GDM1 (cell line): ENCODE measurements at regions not wholly inside any gene's neighbourhood (a gene's known extent, or its start where the extent isn't known, plus 50 kb on each side); places are given as distances from the start of the nearest gene placed in this dataset.

Experiments
- DNase-seq: peaks from one replicate; lab custom pipeline; 2025; lab: John Stamatoyannopoulos, UW

GRCh38 chr12:12016284-12017100 lies 54.2 kb upstream of the BCL2L14 start:
- no peak for DNase-seq

- DNase-seq, result no peak
These were observed 53.6 kb upstream of the BCL2L14 start for GRCh38 chr12:12017135-12017581.

DNA sequence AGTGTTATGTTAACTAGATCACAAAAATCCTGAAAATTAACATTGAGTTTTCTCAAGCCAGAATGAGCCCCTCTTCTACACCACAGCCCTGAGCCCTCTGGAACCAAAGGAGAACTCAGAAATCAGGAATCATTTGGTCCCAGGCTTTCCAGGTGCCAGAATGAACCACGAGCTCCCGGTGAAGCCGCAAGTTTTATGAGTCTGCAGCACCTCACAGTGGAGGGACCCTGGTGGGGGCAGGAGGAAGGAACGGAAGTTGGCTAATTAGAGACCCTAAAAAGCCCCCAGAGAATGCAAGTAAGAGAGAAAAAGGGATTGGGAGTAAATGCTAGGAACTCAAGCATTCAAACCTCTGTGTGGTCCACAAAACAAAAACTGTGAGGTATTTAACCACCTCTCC lies 52.9 kb upstream of the BCL2L14 start:
- DNase-seq, result no peak

DNA sequence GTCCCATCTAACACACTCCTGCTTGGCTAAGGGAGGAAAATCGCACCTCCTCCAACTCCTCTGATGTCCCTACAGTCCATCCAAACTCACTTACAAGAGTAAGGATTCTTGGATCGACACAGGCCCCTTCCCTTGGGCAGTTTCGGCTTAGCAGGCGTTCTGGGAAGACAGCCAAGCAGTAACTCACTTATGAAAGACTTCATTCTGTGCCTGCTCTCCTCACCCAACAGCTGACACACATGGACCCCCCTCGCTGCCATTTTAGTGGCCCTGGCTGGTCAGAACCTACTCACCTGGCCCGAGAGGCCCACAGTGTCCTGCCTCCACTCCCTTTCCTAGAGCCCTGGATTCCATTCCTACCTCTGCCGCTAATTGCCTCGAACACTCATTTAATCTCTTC lies 52.3 kb upstream of the BCL2L14 start:
- DNase-seq, result no peak

DNA sequence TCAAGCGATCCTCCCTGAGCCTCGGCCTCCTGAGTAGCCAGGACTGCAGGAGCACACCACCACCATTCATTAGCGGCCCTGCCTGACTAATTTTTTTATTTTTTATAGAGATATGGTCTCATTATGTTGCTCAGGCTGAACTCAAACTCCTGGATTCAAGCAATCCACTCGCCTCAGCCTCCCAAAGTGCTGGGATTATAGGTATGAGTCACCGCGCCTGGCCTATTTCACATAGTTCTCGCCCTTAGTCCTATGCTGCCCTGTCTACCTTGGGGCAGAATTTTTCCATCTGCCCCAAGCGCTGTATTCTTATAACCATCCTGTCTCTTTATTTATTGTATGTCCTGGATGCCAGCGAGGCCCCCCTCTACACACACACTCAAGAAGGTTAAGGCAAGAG lies 50.9 kb upstream of the BCL2L14 start:
- no peak for DNase-seq

- no peak for DNase-seq
These were observed 50.0 kb upstream of the BCL2L14 start for GRCh38 chr12:12020762-12021161.
